Sigmoid colon (tissue), 6 donors: ENCODE measurements at regions not wholly inside any gene's neighbourhood (a gene's known extent, or its start where the extent isn't known, plus 50 kb on each side); places are given as distances from the start of the nearest gene placed in this dataset.

Experiments used
- DNase-seq: peaks from one replicate; pipeline ENCODE4 v3.0.0-alpha.2; 2019
- H3K27ac ChIP-seq, 4 donors: fragments of 200-600 bp; sonication (generic); one replicate each; pipeline ENCODE4 v1.5.1; 2016 to 2019; ENCODE audit warnings: mild to moderate bottlenecking in 1 of 4
- H3K27me3 ChIP-seq, 3 donors: fragments of 200-600 bp; sonication (generic); one replicate each; pipeline ENCODE4 v1.5.1; 2019; ENCODE audit warnings: mild to moderate bottlenecking in 1 of 3
- H3K36me3 ChIP-seq, 4 donors: fragments of 200-600 bp; sonication (generic); one replicate each; pipeline ENCODE4 v1.5.1; 2016 to 2019
- H3K4me1 ChIP-seq, 4 donors: fragments of 200-600 bp; sonication (generic); one replicate each; pipeline ENCODE4 v1.5.1; 2017 to 2019
- H3K4me3 ChIP-seq, 4 donors: fragments of 200-600 bp; sonication (generic); one replicate each; pipeline ENCODE4 v1.5.1; 2017 to 2019; ENCODE audit warnings: mild to moderate bottlenecking in 2 of 4, moderate library complexity in 1 of 4
- H3K9me3 ChIP-seq, 4 donors: fragments of 200-600 bp in 3 of 4; sonication (generic) in 3 of 4; one replicate each; pipeline versions ENCODE4 v1.5.1 to v1.6.1; 2013 to 2019
- CTCF ChIP-seq, 4 experiments: fragments of 450-650 bp in 3 of 4; fragments of 200-600 bp in 1 of 4; IDR thresholded peaks; one replicate each; pipeline ENCODE4 v1.5.1; 2016 to 2019; ENCODE audit warnings: antibody characterized with exemption in 4 of 4, mild to moderate bottlenecking in 3 of 4, moderate library complexity in 2 of 4
- EP300 ChIP-seq, 4 donors: sonication (generic); formaldehyde crosslinking; IDR thresholded peaks; one replicate each; pipeline ENCODE4 v1.6.1; 2017; ENCODE audit warnings: antibody characterized with exemption in 4 of 4
- POLR2A ChIP-seq, 2 donors: fragments of 450-650 bp; IDR thresholded peaks; one replicate each; pipeline ENCODE4 v1.6.1; 2016; ENCODE audit warnings: antibody characterized with exemption in 2 of 2, mild to moderate bottlenecking in 2 of 2, moderate library complexity in 2 of 2
- POLR2AphosphoS5 ChIP-seq, 4 donors: sonication (generic); formaldehyde crosslinking; IDR thresholded peaks; one replicate each; pipeline ENCODE4 v1.6.1; 2017; ENCODE audit warnings: antibody characterized with exemption in 4 of 4
- WGBS, 2 donors: extraction: QIAGEN DNeasy Blood & Tissue Kit; methylation state at CpG; one replicate each; pipeline ENCODE4 v1.1.7; 2013; 5-methylcytosine and 5-hydroxymethylcytosine counted together
- intact Hi-C: fragments of 100-400 bp; cut with DNase I; formaldehyde crosslinking; loops from one replicate; pipeline ENCODE4 v1.15.1; 2023
- donor health status: healthy with polysubstance abuse.
- donor health status: healthy.

DNA sequence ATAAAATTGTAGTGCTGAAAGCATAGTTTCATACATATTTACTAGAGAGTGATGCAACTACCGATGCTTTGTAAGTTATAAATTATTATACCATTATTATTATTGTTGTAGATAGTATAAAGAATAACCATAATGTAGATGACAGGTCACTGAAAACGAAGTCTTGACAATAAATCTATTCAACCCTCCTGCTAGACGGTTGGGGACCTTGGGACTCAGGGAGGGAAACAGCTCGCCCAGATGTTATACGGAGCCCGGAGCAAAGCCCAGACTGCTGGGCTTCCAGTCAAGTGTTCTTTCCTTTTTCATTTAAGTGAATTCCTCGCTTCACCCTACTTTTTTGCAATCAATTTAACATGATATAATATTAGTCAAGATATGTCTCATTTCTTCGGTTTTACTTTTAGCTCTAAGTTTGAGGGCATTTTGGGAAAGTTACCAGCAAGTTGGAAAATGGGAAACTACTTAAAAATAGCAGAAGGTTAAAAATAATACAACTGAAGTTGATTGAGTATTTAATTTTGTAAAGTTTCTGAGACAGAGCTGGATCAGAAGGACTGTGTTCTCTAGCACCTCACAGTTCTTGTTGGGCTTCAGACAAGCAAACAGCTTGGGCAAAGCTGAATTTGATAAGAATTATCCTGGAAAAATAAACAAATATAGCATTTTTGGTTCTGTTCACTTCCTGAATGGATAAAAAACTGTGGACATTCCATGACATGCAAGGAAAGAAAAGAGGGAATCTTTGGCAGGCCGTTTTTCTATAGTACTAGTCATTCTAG is 173.4 kb upstream of the TP63 start:
- Histone ChIP-seq H3K9me3 (no peaks in the 10 kb centered on the region), H3K36me3 (no peaks in the 10 kb centered on the region), H3K4me1 (no peaks in the 10 kb centered on the region), H3K4me3 (no peak overlapping the region), H3K27me3 (no peaks in the 10 kb centered on the region), H3K27ac (no peak overlapping the region)
- WGBS, 2 donors = 89 to 91% methylated on average over 9 of the region's 9 CpGs
- intact Hi-C loops = no loop called here
- TF ChIP-seq POLR2AphosphoS5 (IDR thresholded peaks at IDR 0.05) (no peak), POLR2A (IDR thresholded peaks at IDR 0.05) (no peak), CTCF (IDR thresholded peaks at IDR 0.05) (no peak), EP300 (IDR thresholded peaks at IDR 0.05) (no peak)
- no peak for DNase-seq

DNA sequence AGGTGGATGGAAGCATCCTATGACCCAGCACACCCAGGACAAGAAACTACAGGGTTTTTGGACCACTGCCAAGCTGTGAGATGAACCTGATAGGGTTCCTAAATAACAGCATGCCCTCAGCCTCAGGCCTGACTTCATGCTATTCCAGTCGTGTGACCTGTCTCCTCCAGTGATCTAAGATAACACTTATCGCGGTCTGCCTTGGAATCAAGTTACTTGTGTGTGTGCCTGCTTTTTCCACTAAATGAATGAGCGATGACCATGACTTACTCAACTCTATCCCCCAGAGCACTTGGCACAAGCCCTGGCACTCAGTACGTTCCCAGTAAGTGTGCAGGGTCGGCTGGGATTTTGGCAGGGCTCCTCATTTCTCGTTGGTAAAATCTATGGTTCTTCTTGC is 172.7 kb upstream of the TP63 start:
- H3K36me3 ChIP-seq = no peaks in the 10 kb centered on the region
- H3K4me3 ChIP-seq = no peak overlapping the region
- no peak overlapping the region for H3K27ac ChIP-seq
- 90 to 91% methylated on average over 7 of the region's 7 CpGs for WGBS, 2 donors
- TF ChIP-seq POLR2A (IDR thresholded peaks at IDR 0.05) (no peak), CTCF (IDR thresholded peaks at IDR 0.05) (no peak), EP300 (IDR thresholded peaks at IDR 0.05) (no peak), POLR2AphosphoS5 (IDR thresholded peaks at IDR 0.05) (no peak)
- intact Hi-C loops = no loop called here
- no peaks in the 10 kb centered on the region for H3K27me3 ChIP-seq
- DNase-seq = no peak
- H3K9me3 ChIP-seq = no peaks in the 10 kb centered on the region
- H3K4me1 ChIP-seq = no peaks in the 10 kb centered on the region

DNA sequence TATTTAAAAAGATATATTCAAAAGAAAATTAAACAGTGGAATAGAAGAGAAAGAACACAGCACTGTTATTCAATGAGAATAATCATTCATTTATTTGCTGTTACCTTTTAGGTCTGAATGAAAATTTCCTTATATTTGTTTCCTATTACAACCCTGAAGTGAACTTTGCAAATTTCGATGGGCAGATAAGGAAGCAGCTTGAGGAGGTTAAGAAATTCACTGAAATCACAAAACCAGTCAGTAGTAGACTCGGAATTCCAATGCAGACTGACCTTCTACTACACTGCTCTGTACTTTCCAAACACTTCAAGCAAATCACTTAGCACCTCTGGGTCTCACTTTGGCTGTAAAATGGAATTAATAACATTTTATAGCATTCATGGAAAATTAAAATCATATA is 172.0 kb upstream of the TP63 start:
- H3K4me1 ChIP-seq = no peaks in the 10 kb centered on the region
- H3K36me3 ChIP-seq = no peaks in the 10 kb centered on the region
- TF ChIP-seq CTCF (IDR thresholded peaks at IDR 0.05) (no peak), POLR2AphosphoS5 (IDR thresholded peaks at IDR 0.05) (no peak), POLR2A (IDR thresholded peaks at IDR 0.05) (no peak), EP300 (IDR thresholded peaks at IDR 0.05) (no peak)
- H3K9me3 ChIP-seq = no peaks in the 10 kb centered on the region
- intact Hi-C loops = no loop called here
- H3K27me3 ChIP-seq = no peaks in the 10 kb centered on the region
- 76 to 79% methylated on average over 2 of the region's 2 CpGs for WGBS, 2 donors
- no peak for DNase-seq
- H3K4me3 ChIP-seq = no peak overlapping the region
- H3K27ac ChIP-seq = no peak overlapping the region

GRCh38 chr3:189460511-189460910 is 170.7 kb upstream of the TP63 start:
- no peak for TF ChIP-seq CTCF (IDR thresholded peaks at IDR 0.05)
- no peak for TF ChIP-seq POLR2AphosphoS5 (IDR thresholded peaks at IDR 0.05)
- no peak for TF ChIP-seq POLR2A (IDR thresholded peaks at IDR 0.05)
- no peak for TF ChIP-seq EP300 (IDR thresholded peaks at IDR 0.05)
- no peak overlapping the region for H3K4me3 ChIP-seq
- 83 to 91% methylated on average over 2 of the region's 2 CpGs for WGBS, 2 donors
- H3K9me3 ChIP-seq = no peaks in the 10 kb centered on the region
- H3K36me3 ChIP-seq = no peaks in the 10 kb centered on the region
- intact Hi-C loops = no loop called here
- no peak overlapping the region for H3K27ac ChIP-seq
- H3K4me1 ChIP-seq = no peaks in the 10 kb centered on the region
- H3K27me3 ChIP-seq = no peaks in the 10 kb centered on the region
- no peak for DNase-seq

DNA sequence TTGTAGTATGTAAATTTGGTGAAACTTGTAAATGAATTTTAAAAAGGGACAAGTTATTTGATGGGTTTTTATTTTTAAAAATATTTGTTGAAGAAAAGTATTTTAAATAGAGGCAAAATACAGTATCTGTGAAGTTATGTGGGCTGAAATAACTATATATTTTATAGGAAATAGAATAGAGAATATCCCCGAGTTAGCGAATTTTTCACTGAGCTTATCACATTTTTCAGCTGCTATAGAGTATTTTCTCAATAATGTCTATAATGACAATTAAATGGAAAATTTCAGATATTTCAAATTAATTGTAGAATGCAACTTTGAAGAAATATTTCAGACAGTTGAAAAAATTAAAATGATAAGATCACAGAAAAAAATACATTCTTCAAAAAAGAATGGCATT is 166.4 kb upstream of the TP63 start:
- no peaks in the 10 kb centered on the region for H3K27me3 ChIP-seq
- TF ChIP-seq CTCF (IDR thresholded peaks at IDR 0.05) (no peak), POLR2AphosphoS5 (IDR thresholded peaks at IDR 0.05) (no peak), POLR2A (IDR thresholded peaks at IDR 0.05) (no peak), EP300 (IDR thresholded peaks at IDR 0.05) (no peak)
- DNase-seq = no peak
- intact Hi-C loops = no loop called here
- H3K36me3 ChIP-seq = no peaks in the 10 kb centered on the region
- H3K4me1 ChIP-seq = no peaks in the 10 kb centered on the region
- H3K4me3 ChIP-seq = no peak overlapping the region
- H3K9me3 ChIP-seq = no peaks in the 10 kb centered on the region
- 96 to 98% methylated on average over 2 of the region's 2 CpGs for WGBS, 2 donors
- no peak overlapping the region for H3K27ac ChIP-seq
